ENCODE measurements at regions not wholly inside any gene's neighbourhood (a gene's known extent, or its start where the extent isn't known, plus 50 kb on each side); places are given as distances from the start of the nearest gene placed in this dataset.
"Not testable (repeated sequence)": the region's sequence is repeated elsewhere in the genome, so short reads cannot be mapped to it uniquely, and the experiment has no call there.

- no peak for DNase-seq (ENCODE audit: low read depth)
- Histone ChIP-seq H3K4me3 (ENCODE audit: low read depth, low read length) (no peak overlapping the region), H3K36me3 (ENCODE audit: control insufficient read depth, insufficient read depth, low read length) (no peaks in the 10 kb centered on the region), H3K27me3 (ENCODE audit: control insufficient read depth, insufficient read depth, low read length) (peaks cover 5% of the 10 kb centered on the region)
- TF ChIP-seq CTCF (IDR thresholded peaks at IDR 0.05; ENCODE audit: insufficient read depth, low read length, poor library complexity, severe bottlenecking): no peak
These were observed 63.0 kb upstream of the MKI67 start for GRCh38 chr10:128189176-128189575.

GRCh38 chr10:128191847-128192246 lies 65.6 kb upstream of the MKI67 start:
- no peak for TF ChIP-seq CTCF (IDR thresholded peaks at IDR 0.05; ENCODE audit: insufficient read depth, low read length, poor library complexity, severe bottlenecking)
- Histone ChIP-seq H3K36me3 (ENCODE audit: control insufficient read depth, insufficient read depth, low read length) (no peaks in the 10 kb centered on the region), H3K4me3 (ENCODE audit: low read depth, low read length) (no peak overlapping the region), H3K27me3 (ENCODE audit: control insufficient read depth, insufficient read depth, low read length) (peaks cover 5% of the 10 kb centered on the region)
- no peak for DNase-seq (ENCODE audit: low read depth)

GRCh38 chr10:128201826-128202225 lies 75.6 kb upstream of the MKI67 start:
- H3K4me3 ChIP-seq (ENCODE audit: low read depth, low read length); DNase-seq (ENCODE audit: low read depth); H3K36me3 ChIP-seq (ENCODE audit: control insufficient read depth, insufficient read depth, low read length); H3K27me3 ChIP-seq (ENCODE audit: control insufficient read depth, insufficient read depth, low read length): not testable (repeated sequence)

- no peak for DNase-seq (ENCODE audit: low read depth)
- no peak for TF ChIP-seq CTCF (IDR thresholded peaks at IDR 0.05; ENCODE audit: insufficient read depth, low read length, poor library complexity, severe bottlenecking)
- Histone ChIP-seq H3K36me3 (ENCODE audit: control insufficient read depth, insufficient read depth, low read length) (no peaks in the 10 kb centered on the region), H3K27me3 (ENCODE audit: control insufficient read depth, insufficient read depth, low read length) (no peaks in the 10 kb centered on the region), H3K4me3 (ENCODE audit: low read depth, low read length) (no peak overlapping the region)
These were observed 76.8 kb upstream of the MKI67 start for GRCh38 chr10:128203028-128203427.

GRCh38 chr10:128205591-128205990 lies 79.4 kb upstream of the MKI67 start:
- not testable (repeated sequence) for H3K27me3 ChIP-seq (ENCODE audit: control insufficient read depth, insufficient read depth, low read length); DNase-seq (ENCODE audit: low read depth); H3K4me3 ChIP-seq (ENCODE audit: low read depth, low read length); H3K36me3 ChIP-seq (ENCODE audit: control insufficient read depth, insufficient read depth, low read length)

GRCh38 chr10:128206676-128207075 lies 80.5 kb upstream of the MKI67 start:
- Histone ChIP-seq H3K4me3 (ENCODE audit: low read depth, low read length) (no peak overlapping the region), H3K36me3 (ENCODE audit: control insufficient read depth, insufficient read depth, low read length) (no peaks in the 10 kb centered on the region), H3K27me3 (ENCODE audit: control insufficient read depth, insufficient read depth, low read length) (no peaks in the 10 kb centered on the region)
- DNase-seq (ENCODE audit: low read depth): no peak
- no peak for TF ChIP-seq CTCF (IDR thresholded peaks at IDR 0.05; ENCODE audit: insufficient read depth, low read length, poor library complexity, severe bottlenecking)

- TF ChIP-seq CTCF (IDR thresholded peaks at IDR 0.05; ENCODE audit: insufficient read depth, low read length, poor library complexity, severe bottlenecking): no peak
- DNase-seq (ENCODE audit: low read depth): no peak
- H3K4me3 ChIP-seq (ENCODE audit: low read depth, low read length): peak overlapping the region; percentile 70
These were observed 83.6 kb upstream of the MKI67 start for GRCh38 chr10:128209862-128210214.

More at GRCh38 chr10:128209862-128210214, 83.6 kb upstream of the MKI67 start:
- Histone ChIP-seq H3K27me3 (ENCODE audit: control insufficient read depth, insufficient read depth, low read length) (peaks cover 6% of the 10 kb centered on the region), H3K36me3 (ENCODE audit: control insufficient read depth, insufficient read depth, low read length) (no peaks in the 10 kb centered on the region)

Data from kidney epithelial cell (primary cell).